T47D (cell line): ENCODE measurements at regions not wholly inside any gene's neighbourhood (a gene's known extent, or its start where the extent isn't known, plus 50 kb on each side); places are given as distances from the start of the nearest gene placed in this dataset.
A peak's percentile ranks its signal among the peaks of the same experiment; 100 is the strongest.

Experiments
- DNase-seq, 2 experiments: peaks; one replicate each; pipeline versions ENCODE4 v3.0.0 to v3.0.0-alpha.2; 2011 to 2012; ENCODE audit warnings: low read depth in 1 of 2, low spot score in 1 of 2
- JUND ChIP-seq: IDR thresholded peaks from 2 replicates; pipeline ENCODE4 v1.6.1; 2012; ENCODE audit warnings: low read depth
- in situ Hi-C: cut with HindIII; loops from 2 replicates; pipeline ENCODE4 v1.10.0; 2016; ENCODE audit warnings: low sequenced_read_pairs, low pct_unique_long_range_greater_than_20kb

GRCh38 chr3:23746441-23746840 lies 59.3 kb upstream of the UBE2E1 start:
- TF ChIP-seq JUND = no peak
- in situ Hi-C loops = no loop called here
- no peak for DNase-seq

GRCh38 chr3:23747841-23748240 lies 57.9 kb upstream of the UBE2E1 start:
- DNase-seq = no peak
- TF ChIP-seq JUND = no peak
- in situ Hi-C loops = no loop called here

GRCh38 chr3:23748398-23749110 lies 57.2 kb upstream of the UBE2E1 start:
- in situ Hi-C loops = no loop called here
- no peak for TF ChIP-seq JUND
- DNase-seq = no peak

GRCh38 chr3:23749609-23750008 lies 56.1 kb upstream of the UBE2E1 start:
- in situ Hi-C loops = no loop called here
- TF ChIP-seq JUND = no peak
- DNase-seq = no peak

- TF ChIP-seq JUND = no peak
- DNase-seq = no peak
- in situ Hi-C loops = no loop called here
Measured at GRCh38 chr3:23750573-23751210, 55.1 kb upstream of the UBE2E1 start.

GRCh38 chr3:23751212-23751723 lies 54.5 kb upstream of the UBE2E1 start:
- DNase-seq = peak in 1 of 2 experiments; percentile 43
- in situ Hi-C loops = no loop called here
- TF ChIP-seq JUND = no peak

- no peak for TF ChIP-seq JUND
- in situ Hi-C loops = no loop called here
- DNase-seq = no peak
Measured at GRCh38 chr3:23752126-23752525, 53.6 kb upstream of the UBE2E1 start.

GRCh38 chr3:23754215-23754614 lies 51.5 kb upstream of the UBE2E1 start:
- no peak for TF ChIP-seq JUND
- no peak for DNase-seq
- in situ Hi-C loops = no loop called here
